Stimulated activated effector memory CD8-positive, alpha-beta T cell treated with anti-CD3 and anti-CD28 coated beads, Interleukin-12 subunit alpha, Interleukin-12 subunit beta, amount 100 ng/mL, for 72 hours (primary cell): ENCODE measurements at regions not wholly inside any gene's neighbourhood (a gene's known extent, or its start where the extent isn't known, plus 50 kb on each side); places are given as distances from the start of the nearest gene placed in this dataset.
"Not testable (repeated sequence)": the region's sequence is repeated elsewhere in the genome, so short reads cannot be mapped to it uniquely, and the experiment has no call there.

ENCODE experiments used
- ATAC-seq: fragments of 150-1000 bp; cut with Tn5 transposase; 2 replicates; pipeline ENCODE4 v1.10.0; 2021
- DNase-seq, 2 donors: peaks; one replicate each; pipeline ENCODE4 v3.0.0; 2021 to 2022; ENCODE audit warnings: low spot score in 2 of 2
- H3K27ac Mint-ChIP-seq: one replicate; pipeline ENCODE4 v1.8.0; 2022; ENCODE audit warnings: mild to moderate bottlenecking, mixed read lengths
- H3K36me3 Mint-ChIP-seq: one replicate; pipeline ENCODE4 v1.8.0; 2022; ENCODE audit warnings: mild to moderate bottlenecking, mixed read lengths
- H3K4me1 Mint-ChIP-seq: one replicate; pipeline ENCODE4 v1.8.0; 2022; ENCODE audit warnings: mixed read lengths
- H3K4me3 Mint-ChIP-seq: one replicate; pipeline ENCODE4 v1.8.0; 2022; ENCODE audit warnings: mild to moderate bottlenecking, mixed read lengths
- H3K9me3 Mint-ChIP-seq: one replicate; pipeline ENCODE4 v1.8.0; 2022; ENCODE audit warnings: mixed read lengths

DNA sequence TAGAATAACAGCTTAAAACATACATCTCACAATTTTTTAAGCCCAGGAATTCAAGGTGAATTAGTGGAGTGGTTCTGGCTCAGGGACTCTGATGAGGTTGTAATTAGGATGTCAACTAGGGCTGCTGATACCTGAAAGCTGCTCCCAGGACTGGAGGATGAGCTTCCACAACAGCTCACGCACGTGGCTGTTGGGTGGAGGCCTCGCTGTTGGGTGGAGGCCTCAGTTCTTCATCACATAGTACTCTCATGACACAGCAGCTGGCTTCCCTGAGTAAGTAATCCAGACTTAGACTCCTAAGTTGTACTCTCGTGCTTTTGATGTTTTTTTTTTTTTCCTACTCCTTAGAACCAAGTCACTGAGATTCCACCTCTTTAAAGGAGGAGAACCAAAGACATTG lies 577.1 kb upstream of the PRR20A start:
- Mint-ChIP-seq H3K27ac (no peak overlapping the region), H3K4me3 (no peak overlapping the region), H3K36me3 (no peaks in the 10 kb centered on the region), H3K9me3 (peaks cover 6% of the 10 kb centered on the region), H3K4me1 (no peaks in the 10 kb centered on the region)
- no peak for DNase-seq
- ATAC-seq, result no peak

- ATAC-seq (no peak), DNase-seq (no peak)
- Mint-ChIP-seq H3K4me1 (no peaks in the 10 kb centered on the region), H3K27ac (no peak overlapping the region), H3K9me3 (peaks cover 28% of the 10 kb centered on the region), H3K4me3 (no peak overlapping the region), H3K36me3 (peaks cover 6% of the 10 kb centered on the region)
Observed at GRCh38 chr13:56586976-56587375, 553.7 kb upstream of the PRR20A start.

- no peak overlapping the region for H3K4me3 Mint-ChIP-seq
- ATAC-seq, result no peak
- no peaks in the 10 kb centered on the region for H3K36me3 Mint-ChIP-seq
- H3K9me3 Mint-ChIP-seq, result peaks cover 5% of the 10 kb centered on the region
- H3K27ac Mint-ChIP-seq, result no peak overlapping the region
- H3K4me1 Mint-ChIP-seq, result no peaks in the 10 kb centered on the region
- DNase-seq, result no peak
Observed at GRCh38 chr13:56615572-56615971, 525.1 kb upstream of the PRR20A start.

DNA sequence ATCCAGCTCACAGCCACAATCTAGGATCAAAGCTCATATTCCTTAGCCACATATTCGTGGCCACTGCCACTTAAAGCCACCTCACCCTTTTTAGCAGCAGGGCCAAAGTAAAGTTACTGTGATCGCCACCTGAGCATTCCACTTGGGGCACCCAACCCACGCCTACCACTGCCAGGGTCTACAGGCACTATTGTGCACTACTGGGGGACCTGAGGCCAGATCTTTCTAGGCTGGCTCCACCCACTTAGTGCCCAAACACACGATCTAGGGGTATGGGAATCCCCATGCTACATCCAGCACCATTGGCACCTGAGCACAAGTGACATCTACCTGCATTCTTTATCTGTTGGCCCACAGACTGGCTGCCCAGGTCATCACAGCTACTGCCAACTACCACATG lies 517.9 kb upstream of the PRR20A start:
- no peaks in the 10 kb centered on the region for H3K4me1 Mint-ChIP-seq
- DNase-seq (no peak), ATAC-seq (no peak)
- H3K27ac Mint-ChIP-seq, result no peak overlapping the region
- no peaks in the 10 kb centered on the region for H3K36me3 Mint-ChIP-seq
- no peak overlapping the region for H3K4me3 Mint-ChIP-seq
- peaks cover 24% of the 10 kb centered on the region for H3K9me3 Mint-ChIP-seq

DNA sequence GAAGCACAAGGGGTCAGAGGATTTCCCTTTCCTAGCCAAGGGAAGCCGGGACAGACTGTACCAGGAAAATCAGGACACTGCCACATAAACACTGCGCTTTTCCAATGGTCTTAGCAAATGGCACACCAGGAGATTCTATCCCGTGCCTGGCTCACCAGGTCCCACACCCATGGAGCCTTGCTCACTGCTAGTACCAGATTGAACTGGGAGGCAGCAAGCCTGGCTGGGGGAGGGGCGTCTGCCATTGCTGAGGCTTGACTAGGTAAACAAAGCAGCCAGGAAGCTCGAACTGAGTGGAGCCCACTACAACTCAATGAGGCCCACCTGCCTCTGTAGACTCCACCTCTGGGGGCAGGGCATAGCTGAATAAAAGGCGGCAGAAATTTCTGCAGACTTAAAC lies 511.8 kb upstream of the PRR20A start:
- H3K4me1 Mint-ChIP-seq, ATAC-seq, H3K4me3 Mint-ChIP-seq, DNase-seq, H3K36me3 Mint-ChIP-seq, H3K27ac Mint-ChIP-seq: not testable (repeated sequence)
- peaks cover 26% of the 10 kb centered on the region for H3K9me3 Mint-ChIP-seq

DNA sequence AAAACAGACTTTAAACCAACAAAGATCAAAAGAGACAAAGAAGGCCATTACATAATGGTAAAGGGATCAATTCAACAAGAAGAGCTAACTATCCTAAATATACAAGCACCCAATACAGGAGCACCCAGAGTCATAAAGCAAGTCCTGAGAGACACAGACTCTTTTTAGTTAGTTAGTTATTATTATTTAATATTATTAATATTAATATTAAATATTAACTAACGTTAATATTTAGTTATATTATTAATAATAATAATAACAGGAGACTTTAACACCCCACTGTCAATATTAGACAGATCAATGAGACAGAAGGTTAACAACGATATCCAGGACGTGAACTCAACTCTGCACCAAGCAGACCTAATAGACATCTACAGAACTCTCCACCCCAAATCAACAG lies 509.7 kb upstream of the PRR20A start:
- H3K4me3 Mint-ChIP-seq, ATAC-seq, H3K4me1 Mint-ChIP-seq, H3K27ac Mint-ChIP-seq, DNase-seq, H3K36me3 Mint-ChIP-seq: not testable (repeated sequence)
- peaks cover 20% of the 10 kb centered on the region for H3K9me3 Mint-ChIP-seq

DNA sequence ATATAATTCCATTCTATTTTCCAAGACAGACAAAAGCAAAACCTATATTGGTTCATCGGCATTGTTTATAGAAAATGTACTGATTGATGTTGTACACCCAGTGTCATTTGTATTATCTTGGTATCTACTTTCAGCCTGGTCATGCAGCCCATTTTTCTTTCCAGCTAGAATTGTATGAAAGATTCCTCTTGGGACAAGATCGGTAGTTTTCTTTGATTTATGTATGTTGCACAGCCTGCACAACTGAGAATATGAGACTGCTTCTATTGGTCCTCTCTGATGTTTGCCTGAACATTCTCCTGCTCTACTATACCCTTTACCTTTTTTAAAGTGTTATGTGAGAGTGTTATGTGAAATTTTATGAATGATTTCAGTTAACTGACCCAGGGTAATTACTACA lies 487.7 kb upstream of the PRR20A start:
- Mint-ChIP-seq H3K4me3 (no peak overlapping the region), H3K4me1 (no peaks in the 10 kb centered on the region), H3K9me3 (peaks cover 16% of the 10 kb centered on the region), H3K36me3 (no peaks in the 10 kb centered on the region), H3K27ac (no peak overlapping the region)
- no peak for ATAC-seq
- DNase-seq, result no peak

DNA sequence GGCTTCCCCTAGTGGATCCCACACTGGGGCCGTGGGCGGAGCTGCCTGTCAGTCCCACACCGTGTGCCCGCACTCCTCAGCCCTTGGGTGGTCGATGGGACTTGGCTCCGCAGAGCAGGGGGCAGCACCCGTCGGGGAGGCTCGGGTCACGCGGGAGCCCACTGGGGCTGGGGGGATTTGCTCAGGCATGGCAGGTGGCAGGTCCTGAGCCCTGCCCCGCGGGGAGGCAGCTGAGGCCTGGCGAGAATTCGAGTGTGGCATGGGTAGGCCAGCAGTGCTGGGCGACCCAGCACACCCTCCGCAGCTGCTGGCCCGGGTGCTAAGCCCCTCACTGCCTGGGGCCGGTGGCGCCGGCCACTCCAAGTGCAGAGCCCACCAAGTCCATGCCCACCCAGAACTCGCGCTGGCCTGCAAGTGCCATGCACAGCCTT lies 481.7 kb upstream of the PRR20A start:
- ATAC-seq (no peak), DNase-seq (no peak)
- H3K4me1 Mint-ChIP-seq, result no peaks in the 10 kb centered on the region
- H3K27ac Mint-ChIP-seq, result no peak overlapping the region
- H3K4me3 Mint-ChIP-seq, result no peak overlapping the region
- no peaks in the 10 kb centered on the region for H3K36me3 Mint-ChIP-seq
- H3K9me3 Mint-ChIP-seq, result peaks cover 7% of the 10 kb centered on the region

DNA sequence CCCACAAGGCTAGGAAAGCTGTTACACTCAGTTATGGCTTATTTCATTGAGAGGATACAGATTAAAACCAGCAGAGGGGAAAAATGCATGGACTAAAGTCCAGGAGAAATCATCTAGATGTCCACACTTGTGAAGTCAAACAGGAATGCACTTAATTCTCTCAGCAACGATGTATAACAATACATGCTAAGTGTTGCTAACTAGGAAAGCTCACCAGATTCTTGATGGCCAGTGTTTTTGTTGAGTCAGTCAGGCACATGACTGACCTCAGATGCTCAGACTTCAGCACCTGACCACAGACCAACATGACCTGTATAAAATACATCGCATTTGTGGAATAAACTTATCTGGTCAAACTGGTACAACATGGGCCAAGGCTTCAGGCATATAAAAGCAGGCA lies 470.2 kb upstream of the PRR20A start:
- ATAC-seq (no peak), DNase-seq (no peak)
- Mint-ChIP-seq H3K9me3 (peaks cover 10% of the 10 kb centered on the region), H3K27ac (no peak overlapping the region), H3K4me3 (no peak overlapping the region), H3K36me3 (no peaks in the 10 kb centered on the region), H3K4me1 (no peaks in the 10 kb centered on the region)

DNA sequence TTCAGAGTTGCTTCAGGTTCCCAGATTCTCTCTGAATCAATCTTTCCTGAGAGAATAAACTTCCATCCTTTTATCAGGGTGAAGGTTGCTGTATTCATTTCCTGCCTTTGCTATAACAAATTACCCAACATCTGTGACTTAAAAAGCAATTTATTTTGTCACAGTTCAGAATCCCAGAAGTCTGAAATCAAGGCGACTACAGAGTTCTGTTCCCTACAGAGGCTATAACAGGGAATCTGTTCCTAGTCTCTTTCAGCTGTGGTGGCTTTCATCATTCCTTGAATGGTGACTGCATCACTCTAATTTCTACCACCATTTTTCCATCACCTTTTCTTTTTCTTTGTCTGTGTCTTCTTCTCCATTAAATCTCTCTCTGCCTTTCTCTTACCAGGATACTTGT lies 459.3 kb upstream of the PRR20A start:
- H3K36me3 Mint-ChIP-seq, result no peaks in the 10 kb centered on the region
- H3K4me3 Mint-ChIP-seq, result no peak overlapping the region
- peaks cover 12% of the 10 kb centered on the region for H3K9me3 Mint-ChIP-seq
- ATAC-seq (no peak), DNase-seq (no peak)
- H3K27ac Mint-ChIP-seq, result no peak overlapping the region
- no peaks in the 10 kb centered on the region for H3K4me1 Mint-ChIP-seq

GRCh38 chr13:56687131-56687530 lies 453.6 kb upstream of the PRR20A start:
- no peak for ATAC-seq
- Mint-ChIP-seq H3K27ac (no peak overlapping the region), H3K36me3 (no peaks in the 10 kb centered on the region), H3K4me3 (no peak overlapping the region), H3K4me1 (no peaks in the 10 kb centered on the region), H3K9me3 (peaks cover 10% of the 10 kb centered on the region)
- no peak for DNase-seq

DNA sequence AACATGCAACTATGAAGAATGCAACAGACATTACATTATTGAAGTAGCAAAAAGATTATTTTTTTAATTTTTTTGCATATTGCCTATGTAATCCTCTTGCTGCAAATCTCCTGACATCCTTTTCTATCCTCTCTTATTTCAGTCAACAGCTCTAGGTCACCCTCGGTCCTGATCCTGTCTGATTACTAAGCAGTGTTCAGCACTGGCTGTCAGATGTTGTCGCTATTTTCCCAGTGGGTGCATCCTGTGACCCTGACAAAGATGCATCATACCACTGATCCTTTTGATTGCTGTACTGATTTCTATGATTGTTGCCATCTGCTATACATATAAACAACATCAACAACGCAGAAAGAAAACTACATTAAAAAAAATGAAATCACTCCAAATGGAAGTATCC lies 443.7 kb upstream of the PRR20A start:
- H3K36me3 Mint-ChIP-seq, result no peaks in the 10 kb centered on the region
- no peaks in the 10 kb centered on the region for H3K4me1 Mint-ChIP-seq
- no peak overlapping the region for H3K4me3 Mint-ChIP-seq
- H3K27ac Mint-ChIP-seq, result no peak overlapping the region
- H3K9me3 Mint-ChIP-seq, result peaks cover 20% of the 10 kb centered on the region
- DNase-seq (no peak), ATAC-seq (no peak)

- no peaks in the 10 kb centered on the region for H3K4me1 Mint-ChIP-seq
- no peak for DNase-seq
- H3K36me3 Mint-ChIP-seq, result no peaks in the 10 kb centered on the region
- no peak overlapping the region for H3K27ac Mint-ChIP-seq
- no peak overlapping the region for H3K4me3 Mint-ChIP-seq
- peaks cover 25% of the 10 kb centered on the region for H3K9me3 Mint-ChIP-seq
- no peak for ATAC-seq
Observed at GRCh38 chr13:56700324-56700723, 440.4 kb upstream of the PRR20A start.

DNA sequence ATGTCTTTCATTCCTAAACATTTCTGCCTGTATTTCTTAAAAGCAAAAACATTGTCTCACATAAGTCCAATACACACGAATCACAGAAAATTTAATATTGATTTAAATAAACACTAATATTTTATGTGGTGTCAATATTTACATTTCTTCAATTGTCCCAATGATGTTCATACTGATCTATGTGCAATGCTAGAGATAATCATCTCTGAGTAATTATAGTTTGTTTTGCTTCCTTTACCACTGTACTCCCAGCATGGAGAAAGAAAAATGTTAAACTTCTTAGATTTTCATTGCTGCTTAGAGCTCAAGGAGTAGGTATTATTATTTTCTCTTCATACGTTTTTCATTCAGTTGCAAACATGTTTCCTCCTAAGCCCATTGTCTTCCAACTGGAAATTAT lies 434.2 kb upstream of the PRR20A start:
- Mint-ChIP-seq H3K27ac (no peak overlapping the region), H3K4me1 (no peaks in the 10 kb centered on the region)

GRCh38 chr13:56713656-56714055 lies 427.1 kb upstream of the PRR20A start:
- ATAC-seq, result no peak
- no peak overlapping the region for H3K27ac Mint-ChIP-seq
- no peak for DNase-seq
- peaks cover 12% of the 10 kb centered on the region for H3K9me3 Mint-ChIP-seq
- no peaks in the 10 kb centered on the region for H3K4me1 Mint-ChIP-seq
- H3K36me3 Mint-ChIP-seq, result no peaks in the 10 kb centered on the region
- H3K4me3 Mint-ChIP-seq, result no peak overlapping the region

More for the DNA sequence above, 434.2 kb upstream of the PRR20A start:
- peaks cover 27% of the 10 kb centered on the region for H3K9me3 Mint-ChIP-seq
- no peaks in the 10 kb centered on the region for H3K36me3 Mint-ChIP-seq
- no peak for DNase-seq
- ATAC-seq, result no peak
- no peak overlapping the region for H3K4me3 Mint-ChIP-seq

DNA sequence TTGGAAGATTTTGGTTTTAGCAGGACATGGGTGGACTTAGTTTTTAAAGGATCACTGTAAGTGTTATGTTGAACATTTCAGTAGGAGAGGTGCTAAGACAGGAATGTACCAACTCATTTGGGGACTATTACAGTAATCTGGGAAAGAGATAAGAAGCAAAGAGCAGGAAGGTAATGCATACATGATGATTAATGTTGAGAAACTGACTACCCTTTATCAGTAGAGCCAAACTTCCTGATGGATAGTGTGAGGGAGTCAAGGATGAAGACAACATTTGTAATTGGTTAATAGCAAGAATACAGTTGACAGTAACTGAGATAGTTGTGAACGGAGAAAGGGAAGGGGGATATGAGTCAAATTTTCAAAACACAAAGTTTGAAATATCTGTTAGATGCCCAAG lies 421.9 kb upstream of the PRR20A start:
- Mint-ChIP-seq H3K27ac (no peak overlapping the region), H3K36me3 (no peaks in the 10 kb centered on the region), H3K4me1 (no peaks in the 10 kb centered on the region), H3K4me3 (no peak overlapping the region), H3K9me3 (peaks cover 18% of the 10 kb centered on the region)
- ATAC-seq (no peak), DNase-seq (no peak)

- Mint-ChIP-seq H3K4me1 (no peaks in the 10 kb centered on the region), H3K27ac (no peak overlapping the region), H3K4me3 (no peak overlapping the region), H3K9me3 (peaks cover 22% of the 10 kb centered on the region), H3K36me3 (no peaks in the 10 kb centered on the region)
- DNase-seq (no peak), ATAC-seq (no peak)
Observed at GRCh38 chr13:56720841-56721240, 419.9 kb upstream of the PRR20A start.
